Lung (tissue), 11 donors: ENCODE measurements at regions not wholly inside any gene's neighbourhood (a gene's known extent, or its start where the extent isn't known, plus 50 kb on each side); places are given as distances from the start of the nearest gene placed in this dataset.
A peak's percentile ranks its signal among the peaks of the same experiment; 100 is the strongest.

Experiments
- ATAC-seq: fragments of 200-7000 bp; cut with Tn5 transposase; one replicate; pipeline ENCODE4 v1.9.1; 2020; ENCODE audit warnings: moderate number of reproducible peaks; ENCODE audit not compliant: insufficient read depth, low FRiP score
- DNase-seq, 3 donors: peaks; one replicate each; pipeline ENCODE4 v3.0.0-alpha.2; 2013 to 2017
- H3K27ac ChIP-seq, 2 donors: one replicate each; pipeline ENCODE4 v1.5.1; 2013; ENCODE audit warnings: mild to moderate bottlenecking in 2 of 2, moderate library complexity in 2 of 2, control low read depth in 1 of 2, inconsistent platforms in 1 of 2, low read depth in 1 of 2, low read length in 1 of 2
- H3K27me3 ChIP-seq, 3 donors: one replicate each; pipeline ENCODE4 v1.5.1; 2013; ENCODE audit warnings: low read length in 2 of 3; ENCODE audit not compliant: control insufficient read depth in 3 of 3, insufficient read depth in 3 of 3
- H3K36me3 ChIP-seq, 4 donors: one replicate each; pipeline ENCODE4 v1.5.1; 2013; ENCODE audit warnings: low read length in 4 of 4, mild to moderate bottlenecking in 1 of 4, moderate library complexity in 1 of 4; ENCODE audit not compliant: control insufficient read depth in 4 of 4, insufficient read depth in 4 of 4
- H3K4me1 ChIP-seq, 5 donors: one replicate each; pipeline ENCODE4 v1.5.1; 2013; ENCODE audit warnings: low read length in 5 of 5, mild to moderate bottlenecking in 2 of 5, moderate library complexity in 1 of 5; ENCODE audit not compliant: control insufficient read depth in 5 of 5, insufficient read depth in 5 of 5
- H3K4me3 ChIP-seq: one replicate; pipeline ENCODE4 v1.5.1; 2013; ENCODE audit warnings: mild to moderate bottlenecking, control low read depth, moderate library complexity
- H3K9ac ChIP-seq, 2 donors: one replicate each; pipeline ENCODE4 v1.5.1; 2013; ENCODE audit warnings: low read length in 2 of 2, control low read depth in 1 of 2; ENCODE audit not compliant: insufficient read depth in 1 of 2
- H3K9me3 ChIP-seq, 4 donors: one replicate each; pipeline ENCODE4 v1.5.1; 2013; ENCODE audit warnings: low read length in 3 of 4, mild to moderate bottlenecking in 1 of 4, moderate library complexity in 1 of 4; ENCODE audit not compliant: control insufficient read depth in 4 of 4, insufficient read depth in 3 of 4
- CTCF ChIP-seq: IDR thresholded peaks from 2 replicates; pipeline ENCODE4 v1.5.1; 2012; ENCODE audit warnings: mild to moderate bottlenecking; ENCODE audit errors: control extremely low read depth, extremely low read depth
- WGBS, 2 donors: extraction: QIAGEN DNeasy Blood & Tissue Kit; methylation state at CpG; one replicate each; pipeline ENCODE4 v1.1.7; 2013; 5-methylcytosine and 5-hydroxymethylcytosine counted together
- donor health status: control.
- donor health status: control.
- donor health status: Bipolar disorder and iron deficiency.
- donor health status: healthy.
- donor health status: DM: yes; HTN: yes; CAD: no.

- WGBS, 2 donors, result 65 to 71% methylated on average over 10 to 11 of the region's 11 CpGs
- peak in 2 of 3 donors; percentile 21 to 36 for DNase-seq
- no peak for TF ChIP-seq CTCF
Measured at GRCh38 chr7:3197567-3198213, 103.4 kb upstream of the SDK1 start.

GRCh38 chr7:3198316-3198715 lies 102.7 kb upstream of the SDK1 start:
- DNase-seq, result no peak
- H3K4me3 ChIP-seq, result no peak overlapping the region
- no peak for TF ChIP-seq CTCF

More at GRCh38 chr7:3197567-3198213, 103.4 kb upstream of the SDK1 start:
- Histone ChIP-seq H3K9ac (peak overlapping the region in 1 of 2 donors; percentile 41), H3K4me1 (peaks cover 0 to 5% (median 0%) of the 10 kb centered on the region in 5 donors), H3K27me3 (no peaks in the 10 kb centered on the region), H3K9me3 (peaks cover 0 to 6% (median 0%) of the 10 kb centered on the region in 4 donors), H3K4me3 (no peak overlapping the region), H3K36me3 (no peaks in the 10 kb centered on the region), H3K27ac (no peak overlapping the region)
- ATAC-seq, result no peak

GRCh38 chr7:3200504-3200903 lies 100.5 kb upstream of the SDK1 start:
- peaks cover 0 to 5% (median 0%) of the 10 kb centered on the region in 5 donors for H3K4me1 ChIP-seq
- no peaks in the 10 kb centered on the region for H3K36me3 ChIP-seq
- peak in 1 of 3 donors; percentile 32 for DNase-seq
- WGBS, 2 donors, result 91 to 92% methylated on average over 1 of the region's 1 CpG
- no peaks in the 10 kb centered on the region for H3K27me3 ChIP-seq
- no peak overlapping the region for H3K4me3 ChIP-seq
- ATAC-seq, result no peak
- no peak for TF ChIP-seq CTCF
- no peak overlapping the region for H3K27ac ChIP-seq
- H3K9ac ChIP-seq, result no peak overlapping the region
- H3K9me3 ChIP-seq, result peaks cover 0 to 3% (median 0%) of the 10 kb centered on the region in 4 donors

More at GRCh38 chr7:3198316-3198715, 102.7 kb upstream of the SDK1 start:
- Histone ChIP-seq H3K4me1 (peaks cover 0 to 5% (median 0%) of the 10 kb centered on the region in 5 donors), H3K36me3 (no peaks in the 10 kb centered on the region), H3K27me3 (no peaks in the 10 kb centered on the region), H3K27ac (no peak overlapping the region), H3K9ac (no peak overlapping the region), H3K9me3 (peaks cover 0 to 5% (median 0%) of the 10 kb centered on the region in 4 donors)
- ATAC-seq, result no peak
